HEK293 (cell line): ENCODE measurements at regions not wholly inside any gene's neighbourhood (a gene's known extent, or its start where the extent isn't known, plus 50 kb on each side); places are given as distances from the start of the nearest gene placed in this dataset.

Experiments
- CTCF ChIP-seq: fragments of 450-650 bp; formaldehyde crosslinking; IDR thresholded peaks from 2 replicates; pipeline ENCODE4 v1.5.1; 2016; ENCODE audit warnings: missing biosample characterization, missing genetic modification characterization
- REST ChIP-seq: fragments of 450-650 bp; formaldehyde crosslinking; IDR thresholded peaks from 2 replicates; pipeline ENCODE4 v1.5.1; 2016; ENCODE audit warnings: missing biosample characterization, missing genetic modification characterization
- SP2 ChIP-seq: fragments of 450-650 bp; formaldehyde crosslinking; IDR thresholded peaks from 2 replicates; pipeline ENCODE4 v1.5.1; 2016; ENCODE audit warnings: missing biosample characterization, missing genetic modification characterization
- ZNF175 ChIP-seq: fragments of 450-650 bp; formaldehyde crosslinking; IDR thresholded peaks from 2 replicates; pipeline ENCODE4 v1.5.1; 2016; ENCODE audit warnings: missing biosample characterization, missing genetic modification characterization
- ZNF558 ChIP-seq: fragments of 450-650 bp; formaldehyde crosslinking; IDR thresholded peaks from 2 replicates; pipeline ENCODE4 v1.5.1; 2016; ENCODE audit warnings: missing biosample characterization, missing genetic modification characterization
- ZNF561 ChIP-seq: fragments of 450-650 bp; IDR thresholded peaks from 2 replicates; pipeline ENCODE4 v1.5.1; 2018; ENCODE audit warnings: missing biosample characterization, missing genetic modification characterization, borderline replicate concordance
- ZNF658 ChIP-seq: fragments of 450-650 bp; formaldehyde crosslinking; IDR thresholded peaks from 2 replicates; pipeline ENCODE4; 2016; ENCODE audit warnings: missing biosample characterization, missing genetic modification characterization

GRCh38 chr1:75668813-75669212 is 55.7 kb upstream of the ACADM start:
- no peak for TF ChIP-seq CTCF (tag by site-specific recombination)
- TF ChIP-seq SP2 (tag by site-specific recombination) = no peak
- no peak for TF ChIP-seq ZNF658
- TF ChIP-seq ZNF561 = no peak
- TF ChIP-seq ZNF175 (tag by site-specific recombination) = no peak
- no peak for TF ChIP-seq REST (tag by site-specific recombination)
- TF ChIP-seq ZNF558 (tag by site-specific recombination) = no peak
